NCI-H1048 (cell line): ENCODE measurements at regions not wholly inside any gene's neighbourhood (a gene's known extent, or its start where the extent isn't known, plus 50 kb on each side); places are given as distances from the start of the nearest gene placed in this dataset.
"Not testable (repeated sequence)": the region's sequence is repeated elsewhere in the genome, so short reads cannot be mapped to it uniquely, and the experiment has no call there.

Source experiments
- DNase-seq: peaks from one replicate; lab custom pipeline; 2025; lab: John Stamatoyannopoulos, UW

DNA sequence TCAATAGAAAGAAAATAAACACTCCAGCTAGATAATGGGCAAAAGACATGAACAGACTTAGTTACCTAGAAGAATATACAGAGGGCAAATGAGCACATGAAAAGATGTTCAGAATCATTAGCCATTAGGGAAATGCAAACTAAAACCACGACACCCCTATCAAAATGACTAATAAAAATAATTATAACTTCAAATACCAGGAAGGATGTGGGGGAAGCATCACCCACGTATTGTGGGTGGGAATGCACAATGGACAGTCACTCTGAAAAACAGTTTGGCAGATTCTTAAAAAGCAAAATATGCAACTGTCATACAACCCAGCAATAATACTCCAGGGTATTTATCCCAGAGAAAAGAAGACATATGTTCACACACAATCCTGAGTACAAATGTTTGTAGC, 92.6 kb downstream of the DLL1 start:
- DNase-seq: no peak

DNA sequence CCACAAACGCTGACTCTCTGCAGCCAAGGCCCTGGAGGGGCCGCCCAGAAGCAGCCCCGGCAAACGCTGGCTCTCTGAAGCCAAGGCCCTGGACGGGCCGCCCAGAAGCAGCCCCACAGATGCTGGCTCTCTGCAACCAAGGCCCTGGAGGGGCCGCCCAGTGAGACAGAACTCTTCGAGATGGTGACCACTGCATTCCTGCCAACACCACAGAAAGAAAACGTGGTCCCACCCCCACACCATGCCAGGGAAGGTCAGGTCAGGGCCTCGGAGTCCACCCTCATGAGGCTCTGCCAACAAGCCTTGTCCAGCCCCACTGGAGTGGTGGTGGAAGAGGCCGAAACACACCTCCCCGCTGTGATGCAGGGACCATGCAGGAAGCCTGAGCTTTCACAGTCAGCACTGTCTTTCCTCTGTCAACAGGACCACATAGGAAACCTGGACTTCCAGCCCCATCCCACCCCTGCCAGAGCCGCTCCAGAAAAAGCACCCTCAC, 97.5 kb downstream of the DLL1 start:
- no peak for DNase-seq

DNA sequence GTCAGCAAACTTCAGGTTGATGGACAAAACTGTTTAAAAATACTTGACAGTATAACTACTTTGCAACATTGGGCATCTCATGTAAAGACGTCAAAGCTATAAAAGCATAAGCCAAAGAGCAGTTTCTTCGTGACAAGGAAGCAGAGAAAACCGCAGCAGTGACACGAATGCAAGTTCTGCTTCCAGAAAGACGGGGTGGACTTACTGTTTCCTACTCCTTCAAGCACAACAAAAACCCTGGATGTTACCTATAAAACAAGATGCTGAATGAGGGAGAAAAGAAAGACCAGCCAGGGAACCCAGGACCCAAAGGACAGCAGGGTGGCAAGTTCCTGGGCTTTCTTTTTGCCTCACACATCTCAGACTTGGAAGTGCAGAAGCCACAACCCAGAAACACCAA, 98.0 kb downstream of the DLL1 start:
- no peak for DNase-seq

DNA sequence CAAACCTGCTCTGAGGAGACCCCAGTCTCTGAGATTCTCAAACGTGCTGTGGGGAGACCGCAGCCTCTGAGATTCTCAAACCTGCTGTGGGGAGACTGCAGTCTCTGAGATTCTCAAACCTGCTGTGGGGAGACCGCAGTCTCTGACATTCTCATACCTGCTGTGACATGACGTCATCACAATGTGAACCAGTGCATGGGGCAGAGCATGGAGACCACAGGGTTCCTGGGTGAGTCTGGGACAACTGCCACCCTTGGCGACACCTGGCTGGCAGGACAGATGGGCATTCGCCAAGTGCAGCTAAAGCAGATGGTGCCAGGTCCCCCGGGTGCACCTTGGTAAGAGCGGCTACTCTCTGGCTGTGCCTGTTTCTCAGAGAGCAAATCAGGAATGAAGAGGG, 98.8 kb downstream of the DLL1 start:
- not testable (repeated sequence) for DNase-seq

DNA sequence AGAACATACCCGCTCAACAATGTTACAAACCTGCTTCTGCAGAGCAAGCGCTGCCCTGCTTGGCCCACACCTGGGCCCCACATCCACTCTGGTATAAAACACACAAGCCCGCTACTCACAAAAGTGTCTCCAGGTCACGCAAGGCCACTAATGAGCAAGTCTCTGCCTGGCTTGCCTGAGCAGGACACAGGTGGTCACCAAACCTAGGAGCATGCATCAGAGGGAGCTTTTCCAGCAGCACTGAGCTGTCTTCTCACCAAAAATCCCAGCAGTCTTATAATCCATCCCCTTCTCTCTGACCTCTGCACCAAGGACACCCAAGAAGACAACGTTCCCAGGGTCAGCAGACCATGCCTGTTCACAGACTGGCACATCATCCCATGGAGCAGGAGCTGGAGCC, 100.8 kb downstream of the DLL1 start:
- no peak for DNase-seq

DNA sequence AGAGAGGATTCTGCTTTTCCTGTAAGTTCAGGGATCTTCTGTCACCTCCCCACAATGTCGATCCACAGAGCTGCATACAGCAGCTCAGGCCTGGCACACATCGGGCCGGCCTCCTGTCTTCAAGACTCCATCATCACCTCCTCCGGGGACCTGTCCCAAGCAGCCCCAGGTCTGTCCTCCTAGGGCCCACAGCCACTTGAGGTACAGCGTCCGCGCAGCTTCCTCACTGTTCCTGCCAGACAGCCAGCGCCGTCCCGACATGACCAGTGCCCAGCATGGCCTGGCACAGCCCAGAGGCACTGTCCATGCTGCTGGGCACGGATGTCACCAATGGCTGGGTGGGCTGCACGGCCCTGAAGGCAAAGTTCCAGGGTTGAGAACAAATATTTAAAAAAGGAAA, 101.6 kb downstream of the DLL1 start:
- DNase-seq: no peak

DNA sequence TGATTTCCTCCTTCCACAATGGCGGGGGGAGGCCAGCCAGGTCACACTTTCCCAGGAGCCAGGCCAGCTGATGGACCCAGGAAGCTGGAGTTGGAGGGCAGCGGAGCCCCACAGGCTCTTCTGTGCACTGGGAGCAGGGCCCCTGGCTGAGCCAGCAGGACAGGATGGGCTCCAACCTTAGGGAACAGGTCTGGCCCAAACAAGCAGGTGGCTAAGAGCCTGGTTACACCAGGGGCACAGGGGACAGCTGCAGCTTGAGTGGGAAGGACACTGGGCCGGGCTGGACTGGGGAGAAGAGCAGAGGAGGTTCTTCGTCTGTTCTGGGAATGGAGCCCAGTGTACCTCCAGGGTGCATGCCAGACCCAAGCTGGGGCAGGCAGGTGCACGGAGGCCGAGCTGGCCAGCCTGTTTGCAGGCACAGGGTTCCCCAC, 102.3 kb downstream of the DLL1 start:
- no peak for DNase-seq

DNA sequence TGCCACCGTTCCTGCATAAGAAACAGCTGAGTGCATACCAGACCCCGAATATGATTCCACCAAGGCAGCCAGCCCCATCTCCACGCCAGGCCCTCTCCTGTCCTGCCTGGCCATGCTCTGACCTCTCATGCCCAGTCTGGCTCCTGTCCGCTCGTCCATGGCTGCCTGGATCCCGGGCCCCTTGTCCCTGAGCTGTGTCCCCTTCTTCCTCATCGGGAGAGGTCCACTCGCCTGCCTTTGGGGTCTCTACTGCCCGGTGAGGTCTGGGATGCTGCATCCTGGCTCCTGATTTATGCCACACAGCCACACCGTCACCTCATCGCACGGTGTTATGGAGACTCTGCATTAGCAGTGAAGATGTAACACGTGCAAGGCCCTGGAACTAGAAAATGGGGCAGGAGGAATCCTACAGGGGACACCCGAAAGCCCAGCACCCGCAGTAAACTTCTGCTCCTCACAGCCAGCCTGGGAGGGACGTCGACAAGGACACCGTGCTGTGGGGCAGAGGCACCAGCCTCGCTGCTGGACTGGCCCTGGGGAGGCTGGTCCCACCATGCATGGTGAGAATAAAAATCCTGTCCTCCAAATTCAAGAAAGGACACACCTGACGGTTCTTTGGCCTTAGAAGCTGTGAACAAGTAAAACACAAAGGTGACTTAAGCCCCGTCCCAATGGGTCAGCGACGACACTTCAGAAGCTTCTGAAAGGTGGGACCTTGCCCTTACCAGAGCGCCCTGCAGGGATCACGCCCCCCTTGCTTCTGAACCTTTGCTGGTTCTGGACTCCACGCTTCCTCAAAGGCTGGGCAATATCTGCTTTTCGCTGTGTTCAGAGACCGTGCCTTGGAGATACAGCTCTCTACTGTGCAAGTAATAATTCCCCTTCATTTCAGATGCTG, 103.0 kb downstream of the DLL1 start:
- no peak for DNase-seq

DNA sequence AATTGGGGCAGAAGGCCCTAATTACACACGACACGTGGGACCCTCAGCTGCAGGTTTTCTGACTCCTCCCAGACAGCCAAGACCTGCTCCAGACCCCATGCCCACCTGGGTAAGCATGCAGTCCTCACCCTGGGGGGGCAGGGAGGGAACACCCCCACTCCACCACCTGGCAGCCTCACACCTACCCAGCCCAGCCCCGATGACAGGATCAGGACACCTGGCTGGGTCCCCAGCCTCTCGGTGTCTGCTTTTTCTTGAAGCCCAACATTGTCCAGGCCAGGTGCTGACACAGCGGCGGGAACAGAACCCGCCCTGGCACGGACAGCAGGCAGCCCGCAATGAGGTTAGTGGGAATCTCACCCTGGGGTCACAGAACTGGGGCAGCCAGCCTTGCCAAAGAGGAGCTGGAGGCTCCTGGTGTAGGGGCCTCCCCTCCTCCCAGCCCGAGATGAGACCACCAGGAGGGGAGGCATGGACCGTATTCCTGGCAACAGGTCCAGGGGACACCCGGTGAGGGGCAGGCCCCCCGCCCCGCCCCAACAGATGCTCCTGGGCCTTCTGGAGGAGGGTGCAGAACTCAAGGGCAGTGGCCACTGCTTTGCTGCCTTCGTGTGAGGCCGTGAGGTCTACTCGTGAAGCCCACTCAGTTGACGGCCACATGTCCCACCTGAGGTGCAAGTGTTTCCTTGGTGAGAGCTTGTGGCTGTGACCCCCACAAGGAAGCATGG, 103.8 kb downstream of the DLL1 start:
- DNase-seq: no peak

DNA sequence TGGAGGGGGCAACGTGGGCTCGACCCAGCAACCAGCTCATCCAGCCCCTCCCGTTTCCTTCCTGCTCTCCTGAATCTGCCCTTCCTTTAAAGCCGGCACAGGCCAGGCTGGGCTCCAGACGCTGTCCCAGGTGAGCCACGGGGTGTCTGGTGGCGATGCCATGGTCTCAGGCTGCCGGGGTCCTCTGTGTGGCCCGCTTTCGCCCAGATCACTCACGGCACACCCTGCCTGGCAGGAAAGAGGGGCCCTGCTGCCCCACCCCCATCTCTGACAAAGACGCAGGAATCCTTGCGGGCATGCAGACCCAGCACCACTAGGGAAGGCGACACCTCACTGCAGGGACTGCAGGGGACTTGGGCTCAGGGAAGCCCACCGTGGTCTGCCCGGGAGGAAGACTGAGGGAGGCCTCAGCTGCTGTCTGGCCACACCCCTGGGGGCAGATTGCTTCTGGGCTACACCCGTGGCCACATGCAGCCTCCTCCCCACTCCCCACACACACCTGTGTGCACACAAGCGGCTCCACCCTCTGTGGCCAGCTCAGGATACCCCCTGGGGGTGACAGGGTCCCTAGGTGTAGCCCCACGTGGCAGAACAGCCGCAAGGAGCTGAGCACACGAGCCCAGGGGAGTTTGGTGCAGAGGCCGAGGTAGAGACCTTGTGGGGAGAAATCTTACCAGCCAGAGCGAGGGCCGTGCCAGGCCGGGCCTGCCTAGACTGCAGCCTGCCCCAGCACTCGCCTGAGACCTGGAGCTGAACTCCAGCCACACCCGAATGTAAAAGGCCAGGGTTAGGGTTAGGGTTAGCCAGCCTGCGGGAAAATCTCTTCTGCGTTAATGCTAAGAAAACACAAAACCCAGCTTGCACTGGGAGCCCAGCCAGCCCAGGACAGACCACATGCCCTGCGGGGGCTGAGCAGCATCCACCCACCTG, 104.6 kb downstream of the DLL1 start:
- DNase-seq: no peak

DNA sequence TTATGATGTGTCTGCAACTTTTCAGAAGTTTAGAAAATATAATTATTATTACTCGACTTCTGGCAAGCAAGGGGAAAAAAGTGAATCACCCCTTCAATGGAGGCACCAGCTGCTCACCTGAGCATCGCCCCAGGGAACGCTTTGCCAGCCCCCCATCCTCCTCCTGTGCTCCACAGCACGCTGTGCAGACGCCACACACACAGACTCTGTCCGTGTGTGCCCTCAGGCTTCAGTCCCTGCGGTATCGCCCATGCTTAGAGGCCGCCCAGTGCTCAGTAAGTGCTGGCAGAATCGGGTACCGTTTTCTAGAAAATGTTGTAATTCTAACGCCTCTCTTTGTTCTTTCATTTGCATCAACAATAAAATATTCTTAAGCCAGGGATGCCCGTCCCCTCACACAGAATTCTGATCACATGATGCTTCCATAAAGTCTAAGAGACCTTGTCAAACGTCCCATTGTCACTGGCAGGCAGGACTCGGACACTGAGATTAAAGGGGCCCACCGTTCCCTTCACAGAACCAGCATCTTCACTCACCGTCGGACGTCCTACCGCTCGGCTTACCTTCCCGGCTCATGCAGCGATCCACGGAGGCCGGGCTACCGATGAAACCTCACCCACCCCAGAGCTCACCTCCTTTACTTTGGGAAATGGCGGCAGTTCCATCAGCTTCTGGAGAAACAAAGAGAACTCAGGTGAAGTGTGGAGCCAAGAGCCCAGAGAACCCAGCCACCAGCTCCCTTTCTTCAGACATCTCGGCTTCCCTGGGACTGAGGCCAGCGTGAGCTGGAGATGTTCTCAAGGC, 105.5 kb downstream of the DLL1 start:
- no peak for DNase-seq

DNA sequence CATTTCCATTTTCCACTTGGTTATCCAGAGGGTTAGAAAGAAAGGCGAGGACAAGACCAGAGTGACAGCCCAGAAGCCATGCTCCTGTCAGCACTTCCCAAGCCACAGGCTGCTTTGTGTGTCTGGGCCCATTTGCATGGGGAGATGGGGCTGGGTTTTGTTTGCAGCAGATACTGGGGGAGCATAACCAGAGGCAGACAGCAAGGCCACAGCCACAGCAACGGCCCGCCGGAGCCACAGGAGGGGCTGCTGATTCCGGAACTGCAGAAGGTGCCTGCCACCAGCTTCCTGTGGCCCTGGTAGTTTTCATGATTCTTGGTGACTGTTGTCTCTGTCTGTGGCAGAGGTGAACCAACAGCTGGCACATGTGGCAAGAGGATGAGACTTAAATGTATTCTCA, 106.6 kb downstream of the DLL1 start:
- no peak for DNase-seq

DNA sequence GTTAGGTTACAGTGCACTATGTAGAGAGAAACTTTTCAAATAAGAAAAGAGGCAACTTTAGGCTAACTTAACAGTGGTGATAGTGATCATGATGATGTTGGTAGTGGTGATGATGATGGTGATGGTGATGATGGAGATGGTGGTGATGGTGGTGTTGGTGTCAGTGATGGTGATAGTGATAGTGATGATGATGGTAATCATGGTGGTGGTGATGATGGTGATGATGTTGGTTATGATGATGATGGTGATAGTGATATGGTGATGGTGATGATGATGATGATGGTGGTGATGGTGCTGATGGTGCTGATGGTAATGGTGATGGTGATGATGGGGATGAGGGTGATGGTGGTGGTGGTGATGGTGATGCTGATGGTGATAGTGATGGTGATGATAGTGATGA, 107.4 kb downstream of the DLL1 start:
- DNase-seq: no peak

DNA sequence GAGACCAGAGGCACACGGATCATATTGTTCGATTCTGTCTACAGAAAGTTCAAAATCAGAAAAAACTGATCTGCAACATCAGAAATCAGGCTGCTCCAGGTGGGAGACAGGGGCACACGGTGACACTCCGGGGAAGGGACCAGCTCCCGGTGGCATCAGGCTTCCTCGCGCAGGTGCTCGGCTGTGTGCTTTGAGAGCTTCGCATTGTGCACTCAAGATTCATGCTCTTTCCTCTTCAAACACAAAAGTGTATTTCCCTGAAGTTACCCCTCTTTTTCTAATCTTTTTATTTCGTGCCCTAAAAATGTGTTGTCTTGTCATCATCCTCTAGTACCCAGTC, 108.1 kb downstream of the DLL1 start:
- no peak for DNase-seq

DNA sequence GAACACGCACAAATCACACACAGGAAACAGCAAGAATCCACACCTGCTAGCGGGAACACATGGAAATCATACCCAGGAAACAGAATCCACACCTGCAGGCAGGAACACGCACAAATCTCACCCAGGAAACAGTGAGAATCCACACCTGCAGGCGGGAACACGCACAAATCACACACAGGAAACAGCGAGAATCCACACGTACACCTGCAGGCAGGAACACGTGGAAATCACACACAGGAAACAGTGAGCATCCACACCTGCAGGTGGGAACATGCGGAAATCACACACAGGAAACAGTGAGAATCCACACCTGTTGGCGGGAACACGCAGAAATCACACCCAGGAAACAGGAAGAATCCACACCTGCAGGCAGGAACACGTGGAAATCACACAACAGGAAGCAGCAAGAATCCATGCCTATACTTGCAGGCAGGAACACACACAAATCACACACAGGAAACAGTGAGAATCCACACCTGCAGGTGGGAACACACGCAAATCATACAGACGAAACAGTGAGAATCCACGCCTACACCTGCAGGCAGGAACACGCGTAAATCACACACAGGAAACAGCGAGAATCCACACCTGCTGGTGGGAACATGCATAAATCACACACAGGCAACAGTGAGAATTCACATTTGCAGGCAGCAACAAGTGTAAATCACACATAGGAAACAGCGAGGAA, 108.6 kb downstream of the DLL1 start:
- DNase-seq: no peak

DNA sequence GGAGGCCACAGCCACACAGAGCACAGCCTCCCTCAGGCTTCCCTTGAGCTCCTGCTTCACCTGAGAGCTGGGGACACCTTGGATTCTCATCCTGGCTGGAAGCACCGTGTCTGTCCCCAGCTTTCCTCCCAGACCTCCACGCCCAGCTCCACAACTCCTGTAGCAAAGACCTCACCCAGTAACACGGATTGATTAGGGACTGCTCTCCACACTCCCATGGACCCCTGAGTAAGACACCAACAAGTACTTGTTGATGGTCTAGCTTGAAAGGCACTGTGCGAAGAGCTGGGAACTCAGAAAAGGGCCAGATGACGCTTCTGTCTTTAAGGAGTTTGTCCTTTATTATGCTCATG, 109.6 kb downstream of the DLL1 start:
- no peak for DNase-seq

DNA sequence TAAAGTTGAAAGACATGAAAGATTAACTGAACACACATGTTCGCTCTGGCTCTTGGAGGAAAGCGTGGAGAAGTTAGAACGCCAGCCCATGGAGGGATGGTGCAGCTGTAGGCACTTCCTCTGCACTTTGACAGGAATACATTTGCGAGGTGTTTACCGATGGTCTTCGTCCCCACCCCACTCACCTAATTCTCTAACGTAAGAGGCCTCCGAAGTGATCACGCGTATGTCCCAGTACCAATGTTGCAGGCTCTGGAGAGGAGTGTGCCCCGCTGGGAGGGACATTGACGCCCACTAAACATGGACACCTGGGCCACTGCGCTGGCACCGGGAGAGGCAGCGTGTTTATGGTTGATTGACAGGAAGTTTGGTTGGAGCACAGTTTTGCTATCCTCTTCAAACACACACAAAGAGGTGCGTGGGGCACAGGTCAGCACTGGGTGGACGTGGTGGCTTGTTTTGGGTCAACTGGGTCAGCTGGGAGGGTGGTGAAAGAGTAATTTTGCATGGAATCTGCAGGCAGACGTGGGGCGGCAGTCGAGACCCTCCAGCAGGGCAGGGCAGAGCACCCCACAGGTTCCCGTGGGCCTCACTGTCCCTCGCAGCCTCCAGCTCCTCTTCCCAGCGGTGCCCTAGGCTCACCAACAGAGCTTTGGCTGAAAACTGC, 110.1 kb downstream of the DLL1 start:
- no peak for DNase-seq

DNA sequence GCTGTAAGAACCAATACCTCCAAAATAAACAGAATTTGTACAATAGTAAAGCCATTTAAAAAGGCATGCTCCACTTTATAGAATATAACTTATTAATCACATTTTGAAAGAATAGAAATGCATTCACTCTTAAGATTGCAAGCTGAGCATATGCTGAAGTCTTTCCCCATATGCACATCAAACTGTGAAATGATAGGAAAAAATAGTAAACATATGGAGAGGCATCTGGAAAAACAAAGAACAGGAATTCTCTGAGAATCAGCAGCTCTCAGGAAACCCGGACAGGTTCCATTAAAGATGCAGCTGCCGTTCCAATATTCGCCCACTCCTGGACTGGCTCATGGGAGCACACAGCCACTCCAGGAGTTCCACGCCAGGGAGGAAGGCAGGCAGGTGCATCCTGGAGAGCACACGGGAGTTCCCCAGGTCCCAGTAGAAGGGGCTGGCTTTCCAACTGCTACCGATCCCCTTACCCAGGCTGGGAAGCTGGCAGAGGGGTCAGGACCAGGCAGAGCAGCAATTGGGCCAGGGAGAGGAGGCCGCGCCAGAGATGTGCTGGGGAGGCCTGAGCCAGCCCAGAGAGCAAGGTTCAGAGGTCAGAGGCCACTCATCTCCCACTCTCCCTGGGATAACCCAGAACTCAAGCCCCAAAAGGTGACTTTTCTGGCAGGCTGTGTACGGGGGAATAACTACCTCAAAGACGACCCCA, 111.1 kb downstream of the DLL1 start:
- no peak for DNase-seq

DNA sequence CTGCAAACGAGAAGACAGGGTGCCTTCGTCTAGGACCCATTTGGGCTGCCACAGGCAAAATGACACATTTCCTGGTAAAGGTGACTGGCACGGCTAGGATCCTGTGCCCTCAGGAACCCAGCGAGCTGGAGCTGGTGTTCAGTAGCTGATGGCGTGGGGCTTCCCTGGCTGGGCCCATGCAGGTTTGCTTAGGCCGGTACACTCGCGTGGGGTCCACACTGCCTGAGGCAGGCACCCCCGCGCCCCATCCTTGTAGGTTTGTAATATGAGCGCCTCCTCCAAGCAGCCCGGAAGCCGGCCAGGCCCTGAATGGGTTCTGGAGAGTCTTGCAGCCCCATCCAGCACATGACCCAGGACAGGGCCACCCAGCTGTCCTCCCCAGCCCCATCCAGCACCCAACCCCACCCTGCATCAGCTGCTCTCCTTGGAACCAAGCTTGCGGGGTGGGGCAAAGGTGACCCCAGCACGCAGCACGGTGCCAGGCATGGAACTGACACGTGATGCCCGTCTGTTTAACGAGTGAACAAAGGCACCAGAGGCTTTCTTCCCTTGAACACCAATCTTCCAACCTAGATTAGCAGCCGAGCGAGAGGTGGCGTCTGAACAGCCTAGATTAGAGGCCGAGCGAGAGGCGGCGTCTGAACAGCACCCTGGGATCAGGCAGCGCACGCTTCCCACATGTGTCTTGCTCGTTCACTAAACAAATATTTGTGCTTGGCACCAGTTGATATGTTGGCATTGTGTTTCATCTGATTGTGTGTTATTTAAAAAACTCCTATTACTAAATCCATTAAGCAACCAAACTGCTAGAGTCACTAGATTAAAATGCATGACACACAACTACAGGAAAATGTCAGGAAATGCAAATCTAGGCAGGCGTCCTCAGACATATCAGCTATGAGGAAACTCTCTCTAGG, 112.1 kb downstream of the DLL1 start:
- no peak for DNase-seq
